OCI-LY7 (cell line): ENCODE measurements at regions not wholly inside any gene's neighbourhood (a gene's known extent, or its start where the extent isn't known, plus 50 kb on each side); places are given as distances from the start of the nearest gene placed in this dataset.

Experiments
- BruUV-seq: library from RNA; stranded (reverse); fragments of 400-500 nt; replicated peaks from 2 replicates; lab custom pipeline; 2021; lab: Mats Ljungman, UMichigan
- CTCF ChIA-PET: fragments of 300-600 bp; sonication (Branson Sonifier 250); formaldehyde crosslinking; loops from one replicate; lab custom pipeline; 2022; ENCODE audit warnings: antibody characterized with exemption; ENCODE audit not compliant: unreplicated experiment; lab: Charles Lee
- POLR2A ChIA-PET: fragments of 300-600 bp; sonication (Branson Sonifier 250); formaldehyde crosslinking; loops from one replicate; lab custom pipeline; 2022; ENCODE audit warnings: antibody characterized with exemption; lab: Charles Lee
- DNase-seq: peaks from one replicate; pipeline ENCODE4 v3.0.0-alpha.2; 2015; ENCODE audit warnings: low spot score
- H2AFZ ChIP-seq: fragments of 200-600 bp; sonication (generic), shearing (Covaris generic); 2 replicates; pipeline ENCODE4 v1.6.1; 2014; ENCODE audit warnings: mild to moderate bottlenecking, antibody characterized with exemption, low read length, moderate library complexity
- H3K27ac ChIP-seq: fragments of 200-600 bp; sonication (generic); 2 replicates; pipeline ENCODE4 v1.5.1; 2014; ENCODE audit warnings: mixed run types, low read depth, mild to moderate bottlenecking, moderate library complexity, low read length, inconsistent platforms; ENCODE audit not compliant: poor library complexity, severe bottlenecking
- H3K36me3 ChIP-seq: fragments of 200-600 bp; sonication (generic); 2 replicates; pipeline ENCODE4 v1.6.1; 2014; ENCODE audit warnings: mild to moderate bottlenecking, antibody characterized with exemption, low read length, moderate library complexity, mixed read lengths; ENCODE audit not compliant: insufficient read depth
- H3K4me1 ChIP-seq: fragments of 200-600 bp; sonication (generic); 2 replicates; pipeline ENCODE4 v1.5.1; 2014; ENCODE audit warnings: mild to moderate bottlenecking, low read length; ENCODE audit not compliant: insufficient read depth, poor library complexity, severe bottlenecking
- H3K4me2 ChIP-seq: fragments of 200-600 bp; sonication (generic); 2 replicates; pipeline ENCODE4 v1.6.1; 2014; ENCODE audit warnings: mild to moderate bottlenecking, low read length
- H3K4me3 ChIP-seq: fragments of 200-600 bp; sonication (generic); 2 replicates; pipeline ENCODE4 v1.5.1; 2014; ENCODE audit warnings: mild to moderate bottlenecking, low read depth, low read length; ENCODE audit not compliant: poor library complexity, severe bottlenecking
- H3K79me2 ChIP-seq: fragments of 200-600 bp; sonication (generic); 2 replicates; pipeline ENCODE4 v1.6.1; 2016; ENCODE audit warnings: low read depth, mild to moderate bottlenecking, low read length, moderate library complexity, mixed read lengths; ENCODE audit not compliant: insufficient read depth
- H3K9me2 ChIP-seq: fragments of 200-600 bp; sonication (generic); 2 replicates; pipeline ENCODE4 v1.6.1; 2016; ENCODE audit warnings: mild to moderate bottlenecking, low read length, mixed read lengths; ENCODE audit not compliant: insufficient read depth
- H3K9me3 ChIP-seq: fragments of 200-600 bp; sonication (generic); 2 replicates; pipeline ENCODE4 v1.6.1; 2014; ENCODE audit warnings: mild to moderate bottlenecking, mixed run types, low read length, mixed read lengths
- H4K20me1 ChIP-seq: fragments of 200-600 bp; sonication (generic); 2 replicates; pipeline ENCODE4 v1.6.1; 2014; ENCODE audit warnings: mild to moderate bottlenecking, antibody characterized with exemption, low read length, moderate library complexity, mixed read lengths; ENCODE audit not compliant: insufficient read depth
- EZH2phosphoT487 ChIP-seq: fragments of 200-600 bp; sonication (generic); IDR thresholded peaks from 2 replicates; pipeline ENCODE4 v1.6.1; 2018; ENCODE audit warnings: low read depth, borderline replicate concordance, mild to moderate bottlenecking, mixed run types, antibody characterized with exemption, low read length, moderate library complexity, mixed read lengths
- intact Hi-C: fragments of 100-400 bp; cut with micrococcal nuclease; formaldehyde crosslinking; loops from one replicate; pipeline ENCODE4 v1.10.0; 2022; ENCODE audit not compliant: unreplicated experiment
- TF ChIP-seq, protein P1 (sequence below): fragments of 200-600 bp; sonication (generic); conservative IDR thresholded peaks from 2 replicates; pipeline ENCODE4 v1.5.1; 2014; ENCODE audit warnings: mild to moderate bottlenecking, antibody characterized with exemption, low read length, moderate library complexity, mixed read lengths

DNA sequence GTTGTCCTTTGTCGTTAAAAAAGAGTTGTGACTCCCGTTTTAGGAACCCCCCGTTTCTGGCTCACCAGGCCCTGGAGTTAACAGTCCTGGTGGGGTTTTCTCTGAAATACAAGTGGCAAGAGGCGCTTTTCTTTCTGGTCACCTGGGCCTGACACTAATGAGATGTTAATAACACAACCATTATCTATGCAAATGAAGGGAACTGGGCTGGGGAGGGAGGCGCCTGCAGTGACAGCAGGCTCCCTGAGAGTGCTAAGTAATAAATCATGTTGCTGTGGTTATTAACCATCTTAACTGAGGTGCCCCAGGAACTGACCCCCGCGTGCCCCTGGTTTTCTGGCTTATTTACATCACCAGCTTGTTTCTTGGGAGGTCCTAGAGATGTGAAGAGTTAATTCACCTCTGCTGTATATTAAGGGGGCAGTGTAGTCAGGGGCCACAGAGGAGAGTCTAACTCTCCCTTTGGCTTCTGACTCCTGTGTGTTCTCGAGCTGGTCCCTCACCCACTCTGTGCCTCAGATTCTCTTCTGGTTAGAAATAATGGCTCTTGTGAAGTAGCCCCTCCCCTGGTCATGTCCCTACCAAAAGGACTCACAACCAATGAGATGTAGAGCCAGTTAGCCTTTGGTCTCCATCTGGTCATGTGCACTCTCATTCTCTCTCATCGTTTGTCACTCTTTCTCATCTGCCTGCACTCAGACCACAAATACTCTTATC, 276.6 kb upstream of the CADM1 start:
- intact Hi-C loops, result no loop called here
- CTCF ChIA-PET, result no interaction called here
- POLR2A ChIA-PET, result no interaction called here

DNA sequence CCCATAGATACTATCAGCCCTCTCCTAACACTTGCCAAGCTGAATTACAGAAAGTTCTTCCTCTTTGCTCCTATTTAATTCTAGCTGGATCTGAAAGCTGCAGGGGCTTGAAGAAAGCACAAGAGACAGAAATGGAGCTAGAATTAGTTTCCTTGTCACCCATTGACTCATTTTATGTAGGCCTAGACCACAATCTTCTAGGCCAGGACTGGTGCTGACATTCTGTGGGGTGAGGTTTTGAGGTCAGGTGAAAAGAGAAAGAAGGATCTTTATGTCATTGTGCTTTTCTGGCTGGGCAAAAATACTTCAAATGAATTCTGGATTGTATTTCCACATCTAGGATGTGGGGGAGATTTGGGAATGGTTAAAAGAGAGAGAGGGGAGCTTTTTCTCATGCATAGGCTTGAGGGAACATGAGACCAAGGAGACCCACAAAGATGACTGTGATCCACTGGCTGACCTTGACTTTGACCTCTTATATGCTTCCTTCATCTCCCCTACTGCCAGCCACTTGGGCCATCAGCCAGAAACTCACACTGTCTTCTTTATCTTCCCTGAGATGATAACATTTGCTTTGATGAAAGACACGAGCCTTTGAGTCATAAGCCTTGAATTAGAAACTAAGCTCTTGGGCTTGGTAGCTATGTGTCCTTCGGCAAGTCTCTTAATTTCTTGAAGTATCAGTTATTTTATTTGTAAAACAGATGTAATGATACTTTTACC, 274.9 kb upstream of the CADM1 start:
- Histone ChIP-seq H3K9me3 (no peaks in the 10 kb centered on the region), H3K4me3 (no peak overlapping the region), H2AFZ (no peak overlapping the region), H3K9me2 (no peaks in the 10 kb centered on the region), H3K27ac (no peak overlapping the region), H3K79me2 (no peaks in the 10 kb centered on the region), H3K4me1 (no peaks in the 10 kb centered on the region), H3K36me3 (no peaks in the 10 kb centered on the region), H3K4me2 (no peak overlapping the region), H4K20me1 (no peaks in the 10 kb centered on the region)
- POLR2A ChIA-PET, result interaction anchor here (1.1 kb wide), 1 partner anchor 17 kb away, joined by 3 read pairs; no protein-coding TSS in a partner anchor
- intact Hi-C loops, result no loop called here
- no peak for TF ChIP-seq EZH2phosphoT487
- TF ChIP-seq, protein P1, sequence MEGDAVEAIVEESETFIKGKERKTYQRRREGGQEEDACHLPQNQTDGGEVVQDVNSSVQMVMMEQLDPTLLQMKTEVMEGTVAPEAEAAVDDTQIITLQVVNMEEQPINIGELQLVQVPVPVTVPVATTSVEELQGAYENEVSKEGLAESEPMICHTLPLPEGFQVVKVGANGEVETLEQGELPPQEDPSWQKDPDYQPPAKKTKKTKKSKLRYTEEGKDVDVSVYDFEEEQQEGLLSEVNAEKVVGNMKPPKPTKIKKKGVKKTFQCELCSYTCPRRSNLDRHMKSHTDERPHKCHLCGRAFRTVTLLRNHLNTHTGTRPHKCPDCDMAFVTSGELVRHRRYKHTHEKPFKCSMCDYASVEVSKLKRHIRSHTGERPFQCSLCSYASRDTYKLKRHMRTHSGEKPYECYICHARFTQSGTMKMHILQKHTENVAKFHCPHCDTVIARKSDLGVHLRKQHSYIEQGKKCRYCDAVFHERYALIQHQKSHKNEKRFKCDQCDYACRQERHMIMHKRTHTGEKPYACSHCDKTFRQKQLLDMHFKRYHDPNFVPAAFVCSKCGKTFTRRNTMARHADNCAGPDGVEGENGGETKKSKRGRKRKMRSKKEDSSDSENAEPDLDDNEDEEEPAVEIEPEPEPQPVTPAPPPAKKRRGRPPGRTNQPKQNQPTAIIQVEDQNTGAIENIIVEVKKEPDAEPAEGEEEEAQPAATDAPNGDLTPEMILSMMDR, result no peak
- CTCF ChIA-PET, result no interaction called here
- BruUV-seq, result no TSS peak
- no peak for DNase-seq

More for the DNA sequence above, 276.6 kb upstream of the CADM1 start:
- Histone ChIP-seq H3K4me3 (no peak overlapping the region), H3K79me2 (no peaks in the 10 kb centered on the region), H2AFZ (no peak overlapping the region), H4K20me1 (no peaks in the 10 kb centered on the region), H3K9me3 (no peaks in the 10 kb centered on the region), H3K9me2 (no peaks in the 10 kb centered on the region), H3K27ac (no peak overlapping the region), H3K36me3 (no peaks in the 10 kb centered on the region), H3K4me1 (no peaks in the 10 kb centered on the region), H3K4me2 (no peak overlapping the region)
- TF ChIP-seq EZH2phosphoT487, result no peak
- TF ChIP-seq, protein P1, result no peak
- BruUV-seq, result no TSS peak
- no peak for DNase-seq

DNA sequence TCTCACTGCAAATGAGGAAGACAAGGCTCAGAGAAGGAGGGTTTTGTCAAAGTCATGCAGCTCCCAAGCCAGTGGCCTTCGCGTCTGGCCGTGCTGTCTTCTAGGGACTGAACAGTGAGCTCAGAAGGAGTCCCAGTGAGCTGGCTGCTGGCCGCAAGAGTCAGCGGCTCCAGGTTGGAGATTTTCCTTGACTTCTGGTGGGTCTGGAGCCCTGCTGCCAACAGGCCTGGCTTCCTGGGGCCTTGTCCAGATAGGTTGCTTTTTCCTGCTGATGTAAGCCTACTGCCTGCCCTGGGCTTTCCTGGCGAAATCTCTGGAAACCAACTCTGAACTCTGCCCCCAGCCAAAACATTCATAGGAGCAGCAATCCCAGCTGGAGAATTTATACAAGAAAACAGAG, 272.7 kb upstream of the CADM1 start:
- H3K4me2 ChIP-seq, result no peak overlapping the region
- no peak overlapping the region for H3K4me3 ChIP-seq
- CTCF ChIA-PET, result no interaction called here
- no peak overlapping the region for H2AFZ ChIP-seq
- intact Hi-C loops, result no loop called here
- H3K27ac ChIP-seq, result no peak overlapping the region
- POLR2A ChIA-PET, result no interaction called here
- BruUV-seq, result no TSS peak
- H3K9me3 ChIP-seq, result no peaks in the 10 kb centered on the region
- H3K36me3 ChIP-seq, result no peaks in the 10 kb centered on the region
- TF ChIP-seq, protein P1, result no peak
- TF ChIP-seq EZH2phosphoT487, result no peak
- H3K9me2 ChIP-seq, result no peaks in the 10 kb centered on the region
- H4K20me1 ChIP-seq, result no peaks in the 10 kb centered on the region
- no peaks in the 10 kb centered on the region for H3K79me2 ChIP-seq
- no peaks in the 10 kb centered on the region for H3K4me1 ChIP-seq
- DNase-seq, result no peak
